ENCODE measurements at regions not wholly inside any gene's neighbourhood (a gene's known extent, or its start where the extent isn't known, plus 50 kb on each side); places are given as distances from the start of the nearest gene placed in this dataset.

GRCh38 chr15:77542491-77543001 is 90.2 kb downstream of the LINGO1 start:
- no peak for TF ChIP-seq YY1 (IDR thresholded peaks at IDR 0.05; ENCODE audit: insufficient read depth, insufficient read length)
- TF ChIP-seq SUZ12 (IDR thresholded peaks at IDR 0.05; ENCODE audit: extremely low read depth, insufficient read depth, insufficient read length), result no peak
- no peak for TF ChIP-seq ZNF274 (IDR thresholded peaks at IDR 0.05; ENCODE audit: low read depth, low read length)

All from NT2/D1 (cell line).